ENCODE measurements at regions not wholly inside any gene's neighbourhood (a gene's known extent, or its start where the extent isn't known, plus 50 kb on each side); places are given as distances from the start of the nearest gene placed in this dataset.
A peak's percentile ranks its signal among the peaks of the same experiment; 100 is the strongest.

GRCh38 chr7:80563561-80564327 is 51.9 kb upstream of the GNAT3 start:
- no peak overlapping the region for H3K4me3 ChIP-seq (ENCODE audit: control insufficient read depth, low read depth, low read length)
- no peak for TF ChIP-seq CTCF (conservative IDR thresholded peaks at IDR 0.05; ENCODE audit: control insufficient read depth, insufficient read depth, low read depth, low read length)
- no peak for DNase-seq (ENCODE audit: low read depth)

- no peak for TF ChIP-seq CTCF (conservative IDR thresholded peaks at IDR 0.05; ENCODE audit: control insufficient read depth, insufficient read depth, low read depth, low read length)
- DNase-seq (ENCODE audit: low read depth), result no peak
- no peak overlapping the region for H3K4me3 ChIP-seq (ENCODE audit: control insufficient read depth, low read depth, low read length)
These were observed 53.7 kb upstream of the GNAT3 start for GRCh38 chr7:80565554-80565953.

- DNase-seq (ENCODE audit: low read depth), result peak; percentile 56
- TF ChIP-seq CTCF (conservative IDR thresholded peaks at IDR 0.05; ENCODE audit: control insufficient read depth, insufficient read depth, low read depth, low read length), result no peak
- no peak overlapping the region for H3K4me3 ChIP-seq (ENCODE audit: control insufficient read depth, low read depth, low read length)
These were observed 56.8 kb upstream of the CD36 start for GRCh38 chr7:80581486-80582260.

GRCh38 chr7:80583901-80584300 is 54.5 kb upstream of the CD36 start:
- DNase-seq (ENCODE audit: low read depth), result peak; percentile 14
- H3K4me3 ChIP-seq (ENCODE audit: control insufficient read depth, low read depth, low read length), result no peak overlapping the region
- TF ChIP-seq CTCF (conservative IDR thresholded peaks at IDR 0.05; ENCODE audit: control insufficient read depth, insufficient read depth, low read depth, low read length), result no peak

- TF ChIP-seq CTCF (conservative IDR thresholded peaks at IDR 0.05; ENCODE audit: control insufficient read depth, insufficient read depth, low read depth, low read length), result no peak
- H3K4me3 ChIP-seq (ENCODE audit: control insufficient read depth, low read depth, low read length), result no peak overlapping the region
- DNase-seq (ENCODE audit: low read depth), result peak; percentile 60
These were observed 53.7 kb upstream of the CD36 start for GRCh38 chr7:80584778-80585177.

- no peak overlapping the region for H3K4me3 ChIP-seq (ENCODE audit: control insufficient read depth, low read depth, low read length)
- no peak for DNase-seq (ENCODE audit: low read depth)
- no peak for TF ChIP-seq CTCF (conservative IDR thresholded peaks at IDR 0.05; ENCODE audit: control insufficient read depth, insufficient read depth, low read depth, low read length)
These were observed 50.9 kb upstream of the CD36 start for GRCh38 chr7:80587538-80587937.
